Neural cell (in vitro differentiated cells): ENCODE measurements at regions not wholly inside any gene's neighbourhood (a gene's known extent, or its start where the extent isn't known, plus 50 kb on each side); places are given as distances from the start of the nearest gene placed in this dataset.

Source experiments
- EP300 ChIP-seq: fragments of 450-650 bp; conservative IDR thresholded peaks from 2 replicates; pipeline ENCODE4 v1.6.1; 2014; ENCODE audit warnings: antibody characterized with exemption, mild to moderate bottlenecking, moderate library complexity; ENCODE audit not compliant: poor library complexity, severe bottlenecking
- EZH2 ChIP-seq: fragments of 200-600, 300-800 bp; shearing (Covaris generic), sonication (generic); IDR thresholded peaks from 2 replicates; pipeline ENCODE4 v1.6.1; 2014; ENCODE audit warnings: antibody characterized with exemption, low read length, borderline replicate concordance, mild to moderate bottlenecking; ENCODE audit not compliant: insufficient read depth, poor library complexity, severe bottlenecking
- MXI1 ChIP-seq: fragments of 450-650 bp; conservative IDR thresholded peaks from 2 replicates; pipeline ENCODE4 v1.6.1; 2014; ENCODE audit warnings: antibody characterized with exemption, mild to moderate bottlenecking; ENCODE audit not compliant: poor library complexity, severe bottlenecking
- POLR2AphosphoS5 ChIP-seq: IDR thresholded peaks from 2 replicates; pipeline ENCODE4 v1.6.1; 2012
- SMC3 ChIP-seq: fragments of 450-650 bp; conservative IDR thresholded peaks from 2 replicates; pipeline ENCODE4 v1.6.1; 2014; ENCODE audit warnings: antibody characterized with exemption, mild to moderate bottlenecking, moderate library complexity; ENCODE audit not compliant: poor library complexity
- TAF1 ChIP-seq: IDR thresholded peaks from 2 replicates; pipeline ENCODE4 v1.6.1; 2012; ENCODE audit warnings: low read depth
- TF ChIP-seq, protein P1 (sequence below): IDR thresholded peaks from 2 replicates; pipeline ENCODE4 v1.6.1; 2012; ENCODE audit warnings: borderline replicate concordance
- TF ChIP-seq, protein P2 (sequence below): fragments of 450-650 bp; IDR thresholded peaks from 2 replicates; pipeline ENCODE4 v1.5.1; 2014; ENCODE audit warnings: antibody characterized with exemption, mild to moderate bottlenecking, moderate library complexity; ENCODE audit not compliant: poor library complexity, severe bottlenecking

DNA sequence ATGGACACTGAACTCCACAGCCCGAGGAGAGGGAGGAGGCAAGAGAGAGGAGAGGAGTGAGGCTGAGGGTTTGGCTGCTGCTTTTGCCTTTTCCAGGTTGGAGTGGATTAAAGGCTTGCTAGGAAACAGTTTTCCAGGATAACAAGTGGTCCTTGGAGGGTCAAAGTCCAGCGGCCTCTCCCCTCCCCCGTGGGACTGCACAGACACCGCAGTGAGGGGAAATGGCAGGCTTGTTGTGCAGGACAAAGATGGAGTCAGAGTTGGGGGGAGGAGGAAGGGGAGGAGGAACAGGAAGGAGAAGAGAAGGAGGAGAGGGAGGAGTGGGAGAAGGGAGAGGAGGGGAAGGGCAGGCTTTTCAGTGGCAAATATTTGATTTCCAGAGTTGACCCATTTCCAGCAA is 245.5 kb downstream of the RBM19 start:
- TF ChIP-seq, protein P1, sequence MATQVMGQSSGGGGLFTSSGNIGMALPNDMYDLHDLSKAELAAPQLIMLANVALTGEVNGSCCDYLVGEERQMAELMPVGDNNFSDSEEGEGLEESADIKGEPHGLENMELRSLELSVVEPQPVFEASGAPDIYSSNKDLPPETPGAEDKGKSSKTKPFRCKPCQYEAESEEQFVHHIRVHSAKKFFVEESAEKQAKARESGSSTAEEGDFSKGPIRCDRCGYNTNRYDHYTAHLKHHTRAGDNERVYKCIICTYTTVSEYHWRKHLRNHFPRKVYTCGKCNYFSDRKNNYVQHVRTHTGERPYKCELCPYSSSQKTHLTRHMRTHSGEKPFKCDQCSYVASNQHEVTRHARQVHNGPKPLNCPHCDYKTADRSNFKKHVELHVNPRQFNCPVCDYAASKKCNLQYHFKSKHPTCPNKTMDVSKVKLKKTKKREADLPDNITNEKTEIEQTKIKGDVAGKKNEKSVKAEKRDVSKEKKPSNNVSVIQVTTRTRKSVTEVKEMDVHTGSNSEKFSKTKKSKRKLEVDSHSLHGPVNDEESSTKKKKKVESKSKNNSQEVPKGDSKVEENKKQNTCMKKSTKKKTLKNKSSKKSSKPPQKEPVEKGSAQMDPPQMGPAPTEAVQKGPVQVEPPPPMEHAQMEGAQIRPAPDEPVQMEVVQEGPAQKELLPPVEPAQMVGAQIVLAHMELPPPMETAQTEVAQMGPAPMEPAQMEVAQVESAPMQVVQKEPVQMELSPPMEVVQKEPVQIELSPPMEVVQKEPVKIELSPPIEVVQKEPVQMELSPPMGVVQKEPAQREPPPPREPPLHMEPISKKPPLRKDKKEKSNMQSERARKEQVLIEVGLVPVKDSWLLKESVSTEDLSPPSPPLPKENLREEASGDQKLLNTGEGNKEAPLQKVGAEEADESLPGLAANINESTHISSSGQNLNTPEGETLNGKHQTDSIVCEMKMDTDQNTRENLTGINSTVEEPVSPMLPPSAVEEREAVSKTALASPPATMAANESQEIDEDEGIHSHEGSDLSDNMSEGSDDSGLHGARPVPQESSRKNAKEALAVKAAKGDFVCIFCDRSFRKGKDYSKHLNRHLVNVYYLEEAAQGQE: no peak
- TF ChIP-seq, protein P2, sequence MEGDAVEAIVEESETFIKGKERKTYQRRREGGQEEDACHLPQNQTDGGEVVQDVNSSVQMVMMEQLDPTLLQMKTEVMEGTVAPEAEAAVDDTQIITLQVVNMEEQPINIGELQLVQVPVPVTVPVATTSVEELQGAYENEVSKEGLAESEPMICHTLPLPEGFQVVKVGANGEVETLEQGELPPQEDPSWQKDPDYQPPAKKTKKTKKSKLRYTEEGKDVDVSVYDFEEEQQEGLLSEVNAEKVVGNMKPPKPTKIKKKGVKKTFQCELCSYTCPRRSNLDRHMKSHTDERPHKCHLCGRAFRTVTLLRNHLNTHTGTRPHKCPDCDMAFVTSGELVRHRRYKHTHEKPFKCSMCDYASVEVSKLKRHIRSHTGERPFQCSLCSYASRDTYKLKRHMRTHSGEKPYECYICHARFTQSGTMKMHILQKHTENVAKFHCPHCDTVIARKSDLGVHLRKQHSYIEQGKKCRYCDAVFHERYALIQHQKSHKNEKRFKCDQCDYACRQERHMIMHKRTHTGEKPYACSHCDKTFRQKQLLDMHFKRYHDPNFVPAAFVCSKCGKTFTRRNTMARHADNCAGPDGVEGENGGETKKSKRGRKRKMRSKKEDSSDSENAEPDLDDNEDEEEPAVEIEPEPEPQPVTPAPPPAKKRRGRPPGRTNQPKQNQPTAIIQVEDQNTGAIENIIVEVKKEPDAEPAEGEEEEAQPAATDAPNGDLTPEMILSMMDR: no peak
- TF ChIP-seq SMC3: no peak
- TF ChIP-seq EZH2: no peak
- TF ChIP-seq MXI1: no peak
- no peak for TF ChIP-seq POLR2AphosphoS5
- TF ChIP-seq EP300: no peak
- no peak for TF ChIP-seq TAF1
